Upper lobe of left lung (tissue), 6 donors: ENCODE measurements at regions not wholly inside any gene's neighbourhood (a gene's known extent, or its start where the extent isn't known, plus 50 kb on each side); places are given as distances from the start of the nearest gene placed in this dataset.

Experiments used
- ATAC-seq, 2 donors: fragments of 200-7000 bp; cut with Tn5 transposase; one replicate each; pipeline ENCODE4 v1.9.1; 2022; ENCODE audit warnings: mild to moderate bottlenecking in 2 of 2, moderate library complexity in 2 of 2; ENCODE audit not compliant: low FRiP score in 2 of 2
- DNase-seq, 2 donors: peaks; one replicate each; pipeline ENCODE4 v3.0.0-alpha.2; 2019 to 2020
- H3K27ac ChIP-seq, 4 donors: fragments of 200-600 bp; sonication (generic); one replicate each; pipeline ENCODE4 v1.5.1; 2016 to 2019
- H3K27me3 ChIP-seq, 4 donors: fragments of 200-600 bp; sonication (generic); one replicate each; pipeline ENCODE4 v1.5.1; 2017 to 2019
- H3K36me3 ChIP-seq, 4 donors: fragments of 200-600 bp; sonication (generic); one replicate each; pipeline ENCODE4 v1.5.1; 2016 to 2019
- H3K4me1 ChIP-seq, 4 donors: fragments of 200-600 bp; sonication (generic); one replicate each; pipeline ENCODE4 v1.5.1; 2018 to 2019
- H3K4me3 ChIP-seq, 4 donors: fragments of 200-600 bp; sonication (generic); one replicate each; pipeline ENCODE4 v1.5.1; 2017 to 2019; ENCODE audit warnings: mild to moderate bottlenecking in 2 of 4, moderate library complexity in 1 of 4
- H3K9me3 ChIP-seq, 4 donors: fragments of 200-600 bp; sonication (generic); one replicate each; pipeline ENCODE4 v1.5.1; 2018 to 2019
- CTCF ChIP-seq, 6 experiments: fragments of 450-650 bp in 4 of 6; fragments of 200-600 bp in 2 of 6; sonication (generic) in 2 of 6; IDR thresholded peaks; one replicate each; pipeline ENCODE4 v1.5.1; 2016 to 2019; ENCODE audit warnings: antibody characterized with exemption in 6 of 6
- EP300 ChIP-seq, 4 donors: sonication (generic); formaldehyde crosslinking; IDR thresholded peaks; one replicate each; pipeline ENCODE4 v1.5.1; 2017; ENCODE audit warnings: antibody characterized with exemption in 4 of 4, control low read depth in 2 of 4
- POLR2A ChIP-seq, 4 donors: fragments of 450-650 bp; IDR thresholded peaks; one replicate each; pipeline ENCODE4 v1.5.1; 2016 to 2017; ENCODE audit warnings: antibody characterized with exemption in 4 of 4, mild to moderate bottlenecking in 2 of 4
- POLR2AphosphoS5 ChIP-seq, 2 donors: sonication (generic); formaldehyde crosslinking; IDR thresholded peaks; one replicate each; pipeline ENCODE4 v1.5.1; 2017; ENCODE audit warnings: antibody characterized with exemption in 2 of 2
- WGBS, 2 donors: methylation state at CpG; one replicate each; pipeline ENCODE4 v1.1.5; 2017 to 2018; 5-methylcytosine and 5-hydroxymethylcytosine counted together
- donor health status: DM: no; HTN: no; CAD: no; lungs with moderate emphysema.
- donor health status: DM: no; HTN: yes; CAD: no; lungs with severe emphysema.

GRCh38 chr7:16130111-16131110 lies 290.9 kb downstream of the CRPPA start:
- TF ChIP-seq POLR2A (IDR thresholded peaks at IDR 0.05): no peak
- no peak for TF ChIP-seq CTCF (IDR thresholded peaks at IDR 0.05)
- TF ChIP-seq EP300 (IDR thresholded peaks at IDR 0.05): no peak
- no peak for TF ChIP-seq POLR2AphosphoS5 (IDR thresholded peaks at IDR 0.05)
- Histone ChIP-seq H3K4me1 (peaks cover 0 to 6% (median 0%) of the 10 kb centered on the region in 4 donors), H3K27me3 (no peaks in the 10 kb centered on the region), H3K36me3 (no peaks in the 10 kb centered on the region), H3K9me3 (no peaks in the 10 kb centered on the region), H3K27ac (peak overlapping the region in 3 of 4 donors; percentile 18 to 56 (median 42)), H3K4me3 (no peak overlapping the region)
- no peak for DNase-seq
- 35 to 62% methylated on average over 1 of the region's 1 CpG for WGBS, 2 donors
- ATAC-seq: no peak

- no peaks in the 10 kb centered on the region for H3K27me3 ChIP-seq
- TF ChIP-seq CTCF (IDR thresholded peaks at IDR 0.05) (no peak), EP300 (IDR thresholded peaks at IDR 0.05) (no peak), POLR2A (IDR thresholded peaks at IDR 0.05) (no peak)
- no peaks in the 10 kb centered on the region for H3K36me3 ChIP-seq
- DNase-seq: no peak
- peaks cover 0 to 6% (median 0%) of the 10 kb centered on the region in 4 donors for H3K4me1 ChIP-seq
- ATAC-seq: no peak
- no peaks in the 10 kb centered on the region for H3K9me3 ChIP-seq
- 65 to 69% methylated on average over 4 of the region's 4 CpGs for WGBS, 2 donors
- peak overlapping the region in 3 of 4 donors; percentile 13 to 42 (median 13) for H3K27ac ChIP-seq
- H3K4me3 ChIP-seq: no peak overlapping the region
Observed at GRCh38 chr7:16129431-16130110, 291.8 kb downstream of the CRPPA start.

- no peak for TF ChIP-seq POLR2A (IDR thresholded peaks at IDR 0.05)
- TF ChIP-seq CTCF (IDR thresholded peaks at IDR 0.05): no peak
- TF ChIP-seq POLR2AphosphoS5 (IDR thresholded peaks at IDR 0.05): no peak
- no peak for TF ChIP-seq EP300 (IDR thresholded peaks at IDR 0.05)
- H3K36me3 ChIP-seq: no peaks in the 10 kb centered on the region
- no peaks in the 10 kb centered on the region for H3K9me3 ChIP-seq
- H3K27me3 ChIP-seq: no peaks in the 10 kb centered on the region
- DNase-seq (no peak), ATAC-seq (no peak)
- H3K27ac ChIP-seq: no peak overlapping the region
- H3K4me3 ChIP-seq: no peak overlapping the region
- WGBS, 2 donors: 91 to 97% methylated on average over 4 of the region's 4 CpGs
- H3K4me1 ChIP-seq: no peaks in the 10 kb centered on the region
Observed at GRCh38 chr7:16123117-16123770, 298.1 kb downstream of the CRPPA start.

GRCh38 chr7:16121876-16122390 lies 299.4 kb downstream of the CRPPA start:
- 60 to 73% methylated on average over 3 of the region's 3 CpGs for WGBS, 2 donors
- Histone ChIP-seq H3K4me3 (no peak overlapping the region), H3K9me3 (no peaks in the 10 kb centered on the region), H3K36me3 (no peaks in the 10 kb centered on the region), H3K27ac (no peak overlapping the region), H3K4me1 (no peaks in the 10 kb centered on the region), H3K27me3 (no peaks in the 10 kb centered on the region)
- no peak for TF ChIP-seq EP300 (IDR thresholded peaks at IDR 0.05)
- TF ChIP-seq CTCF (IDR thresholded peaks at IDR 0.05): no peak
- no peak for TF ChIP-seq POLR2AphosphoS5 (IDR thresholded peaks at IDR 0.05)
- no peak for TF ChIP-seq POLR2A (IDR thresholded peaks at IDR 0.05)
- DNase-seq (no peak), ATAC-seq (no peak)
